HuH-7 (cell line): ENCODE measurements at regions not wholly inside any gene's neighbourhood (a gene's known extent, or its start where the extent isn't known, plus 50 kb on each side); places are given as distances from the start of the nearest gene placed in this dataset.

ENCODE experiments used
- DNase-seq: peaks from one replicate; pipeline ENCODE4 v3.0.0; 2011; ENCODE audit warnings: low spot score

GRCh38 chrX:39440799-39441284, 639.6 kb downstream of the MID1IP1 start:
- DNase-seq: no peak

- no peak for DNase-seq
Measured at GRCh38 chrX:39442332-39442731, 641.1 kb downstream of the MID1IP1 start.

GRCh38 chrX:39443240-39443639, 642.0 kb downstream of the MID1IP1 start:
- no peak for DNase-seq

DNA sequence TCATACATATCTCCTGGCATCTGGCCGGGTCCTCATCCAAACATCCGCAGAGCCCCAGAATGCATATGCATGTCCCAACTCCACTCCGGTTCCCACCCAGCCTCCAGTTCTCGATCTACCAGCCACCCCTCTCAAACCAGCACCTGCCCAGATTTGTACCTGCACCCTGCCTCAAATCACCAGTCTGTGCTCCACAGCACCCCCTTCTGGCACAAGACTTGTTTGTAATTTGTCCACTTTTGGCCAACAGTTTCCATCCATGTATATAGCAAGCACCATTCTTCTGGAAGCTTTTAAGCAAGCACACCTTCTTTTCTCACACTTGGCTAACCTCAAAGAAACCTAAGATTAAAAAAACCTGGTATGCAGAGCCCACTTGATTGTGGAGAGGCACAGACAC, 644.1 kb downstream of the MID1IP1 start:
- DNase-seq: no peak

- no peak for DNase-seq
Measured at GRCh38 chrX:39449352-39449751, 648.1 kb downstream of the MID1IP1 start.

DNA sequence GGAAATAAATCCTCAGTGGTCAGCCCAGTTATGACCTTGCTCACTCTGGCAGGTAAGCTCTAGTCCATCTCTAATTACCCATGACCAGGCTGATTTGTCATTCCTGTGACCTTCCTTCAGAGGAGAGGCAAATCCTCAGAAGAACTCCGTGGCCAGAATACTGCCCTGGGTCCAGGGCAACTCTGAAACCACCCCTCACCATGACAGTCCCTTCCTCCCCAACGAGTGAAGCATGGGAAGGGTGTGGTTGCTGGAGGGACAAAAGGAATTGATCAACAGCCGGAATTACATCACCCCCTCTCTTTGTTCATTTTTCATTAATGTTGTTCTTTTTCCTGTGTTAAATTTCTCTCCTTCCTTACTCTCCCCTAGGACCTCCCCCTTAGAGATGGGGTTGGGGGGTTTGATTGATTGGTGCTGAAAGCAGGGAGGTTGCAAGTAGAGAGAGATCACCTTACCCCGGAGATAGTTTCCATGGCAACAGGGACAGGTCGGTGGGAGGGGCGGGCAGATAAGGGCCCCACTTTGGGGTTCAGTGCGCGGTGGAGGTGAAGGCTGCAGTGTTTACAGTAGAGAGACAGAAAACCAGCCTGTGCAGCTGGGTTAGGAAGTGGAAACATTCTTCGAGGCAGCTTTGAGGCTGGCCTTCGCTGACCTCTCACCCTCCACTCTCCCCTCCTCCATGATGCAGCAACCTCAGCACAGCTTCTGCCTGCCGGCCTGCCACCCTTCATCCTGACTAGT, 647.4 kb downstream of the BCOR start:
- DNase-seq: no peak

- no peak for DNase-seq
Measured at GRCh38 chrX:39451046-39451445, 646.7 kb downstream of the BCOR start.

- DNase-seq: no peak
Measured at GRCh38 chrX:39452401-39452800, 645.4 kb downstream of the BCOR start.

- DNase-seq: no peak
Measured at GRCh38 chrX:39453889-39454621, 643.7 kb downstream of the BCOR start.

GRCh38 chrX:39456894-39457604, 640.7 kb downstream of the BCOR start:
- DNase-seq: no peak

GRCh38 chrX:39458779-39459178, 639.0 kb downstream of the BCOR start:
- DNase-seq: no peak

DNA sequence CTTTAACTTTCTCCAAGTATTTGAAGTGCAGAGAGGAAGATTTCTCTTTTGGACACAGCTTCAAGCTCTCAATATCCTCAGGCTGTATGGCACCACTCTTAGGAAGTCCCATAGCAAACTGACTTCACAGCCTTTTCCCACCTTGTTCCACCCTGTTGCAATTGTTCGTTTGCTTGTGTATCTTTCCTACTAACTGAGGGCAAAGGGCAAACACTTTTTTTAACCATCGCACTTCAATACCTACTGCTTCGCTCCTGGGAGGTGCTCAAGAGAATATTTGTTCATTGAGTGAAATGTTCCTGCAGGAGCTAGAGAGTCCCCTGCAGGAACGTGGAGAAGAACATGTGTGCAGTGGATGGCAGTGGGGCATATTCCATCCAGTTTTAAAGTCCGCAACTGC, 638.6 kb downstream of the BCOR start:
- no peak for DNase-seq

DNA sequence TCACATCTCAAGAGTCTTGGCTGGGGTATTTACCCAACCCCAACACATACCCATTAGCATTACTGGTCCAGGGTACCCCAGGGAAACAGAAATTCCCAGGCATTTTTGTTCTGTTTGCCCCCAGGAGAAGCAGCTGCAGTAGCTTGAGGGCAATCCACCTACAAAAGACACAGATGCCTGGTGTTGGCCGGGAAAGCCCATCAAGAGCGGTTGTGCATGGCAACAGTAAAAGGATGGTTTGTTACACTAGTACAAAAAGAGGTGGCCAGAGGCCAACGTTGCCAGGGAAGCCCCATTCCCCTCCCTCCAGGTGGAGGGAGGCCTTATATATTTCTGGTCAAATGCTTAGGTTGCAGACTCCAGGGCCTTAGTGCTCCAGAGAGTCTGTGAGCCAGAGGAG, 637.8 kb downstream of the BCOR start:
- DNase-seq: no peak

GRCh38 chrX:39460499-39460898, 637.3 kb downstream of the BCOR start:
- DNase-seq: no peak

DNA sequence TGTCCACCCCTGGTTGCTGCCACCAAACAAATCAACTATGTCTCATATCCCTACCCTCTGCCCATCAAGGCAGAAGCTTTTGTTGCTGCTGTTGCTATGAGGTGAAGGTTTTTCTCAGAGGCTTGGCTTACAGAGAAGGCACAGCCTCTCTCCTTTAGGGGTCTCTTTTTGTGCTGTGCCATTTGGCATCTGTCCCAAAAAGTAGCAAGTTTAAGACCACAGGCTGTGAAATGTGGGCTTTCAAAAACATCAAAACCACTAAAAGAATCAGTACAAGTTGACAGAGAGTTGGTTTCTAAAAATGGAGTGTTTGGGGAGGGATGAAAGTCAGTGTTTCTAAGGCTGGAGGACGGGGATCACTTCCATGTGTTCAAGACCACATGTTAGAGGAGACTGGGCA, 634.9 kb downstream of the BCOR start:
- no peak for DNase-seq

DNA sequence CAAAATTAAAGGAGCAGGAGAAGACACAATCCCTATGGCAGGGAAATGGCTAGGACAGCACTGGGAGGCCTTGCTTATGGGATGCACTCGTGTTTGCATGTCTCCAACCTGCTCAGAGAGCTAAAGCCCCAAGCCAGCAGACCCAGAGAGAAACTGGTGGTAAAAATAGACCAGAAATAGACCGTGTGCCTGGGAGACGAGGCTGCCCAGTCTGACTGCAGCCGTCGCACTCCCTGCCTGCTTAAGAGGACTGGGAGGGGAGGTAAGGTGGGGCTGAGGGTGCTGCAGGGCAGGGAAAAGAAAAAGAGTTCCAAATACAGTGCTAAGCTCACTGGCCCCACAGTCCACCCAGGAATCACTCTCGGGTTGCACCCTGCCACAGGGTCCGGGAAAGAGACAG, 633.5 kb downstream of the BCOR start:
- no peak for DNase-seq

- DNase-seq: no peak
Measured at GRCh38 chrX:39465467-39465866, 632.3 kb downstream of the BCOR start.

DNA sequence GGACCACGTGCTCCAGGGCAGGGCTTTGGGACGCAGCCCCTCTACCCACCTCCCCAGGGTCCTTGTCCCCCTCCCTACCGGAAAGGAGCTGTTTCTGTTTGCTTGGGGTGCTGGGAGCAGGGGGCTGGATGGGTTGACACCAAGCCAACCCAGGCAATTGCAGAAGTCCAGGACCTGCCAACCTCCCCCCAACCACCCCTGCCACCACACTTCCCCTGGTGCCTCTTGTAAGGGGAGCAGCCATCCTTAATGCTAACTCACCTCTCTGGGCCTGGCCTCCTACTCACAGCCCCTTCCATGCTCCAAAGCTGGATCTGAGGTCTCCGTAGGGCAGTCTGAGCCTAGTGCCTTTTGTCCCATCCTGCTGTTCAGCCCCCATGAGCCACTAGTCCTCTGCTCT, 631.9 kb downstream of the BCOR start:
- DNase-seq: no peak

DNA sequence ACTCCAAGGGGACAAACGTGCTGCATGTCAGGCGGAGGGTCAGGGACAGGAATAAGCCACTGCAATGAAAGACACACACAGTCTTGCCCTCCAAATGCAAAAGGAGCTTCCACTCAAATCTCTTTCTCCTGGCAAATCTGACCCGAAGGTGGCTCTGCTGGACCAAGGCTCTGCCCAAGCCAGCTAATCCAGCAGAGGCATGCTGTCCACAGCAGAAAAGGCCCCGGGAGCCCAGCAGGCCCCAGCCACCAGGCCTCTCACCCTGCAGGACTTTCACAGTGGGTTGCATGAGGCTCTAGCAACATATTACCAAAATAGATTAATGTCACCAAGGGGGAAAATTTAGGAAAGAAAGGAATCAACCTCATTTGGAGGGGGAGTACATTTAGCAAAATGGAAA, 628.6 kb downstream of the BCOR start:
- no peak for DNase-seq

DNA sequence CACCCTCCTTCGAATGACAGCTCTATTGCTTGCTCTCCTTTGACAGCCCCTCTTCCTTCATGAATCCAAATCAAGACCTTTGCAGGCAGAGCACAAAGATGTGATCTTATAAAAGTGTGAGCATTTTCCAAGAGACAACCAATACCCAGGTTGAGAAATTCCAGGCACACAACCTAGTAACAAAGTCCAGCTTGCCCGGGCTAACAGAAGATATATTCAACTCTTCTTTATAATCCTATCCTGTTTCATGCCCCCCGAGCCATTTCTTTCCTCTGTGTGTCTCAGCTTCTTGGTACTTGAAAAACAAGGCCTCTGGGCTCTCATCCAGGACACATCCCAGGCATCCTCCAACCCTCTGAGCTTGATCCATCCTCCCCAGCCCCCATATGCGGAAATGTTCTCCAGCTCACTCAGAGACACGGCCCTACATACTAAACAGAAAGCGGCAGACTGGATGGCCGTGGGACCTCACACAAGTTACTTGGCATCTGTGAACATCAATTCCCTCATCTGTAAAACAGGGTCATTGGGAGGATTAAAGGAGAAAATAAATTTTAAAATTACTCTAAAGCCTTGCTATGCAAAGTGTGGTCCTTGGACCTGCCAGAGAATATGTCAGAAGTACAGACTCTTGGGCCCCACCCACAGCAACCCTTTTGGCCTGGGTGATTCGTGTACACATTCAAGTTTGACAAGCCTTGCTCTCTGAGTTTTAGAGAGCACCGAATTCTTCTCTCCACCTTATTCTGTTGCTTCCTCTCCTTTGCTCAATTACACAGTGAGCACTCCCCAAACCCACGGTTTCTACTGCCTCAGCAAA, 627.0 kb downstream of the BCOR start:
- no peak for DNase-seq

- no peak for DNase-seq
Measured at GRCh38 chrX:39472161-39472560, 625.6 kb downstream of the BCOR start.

DNA sequence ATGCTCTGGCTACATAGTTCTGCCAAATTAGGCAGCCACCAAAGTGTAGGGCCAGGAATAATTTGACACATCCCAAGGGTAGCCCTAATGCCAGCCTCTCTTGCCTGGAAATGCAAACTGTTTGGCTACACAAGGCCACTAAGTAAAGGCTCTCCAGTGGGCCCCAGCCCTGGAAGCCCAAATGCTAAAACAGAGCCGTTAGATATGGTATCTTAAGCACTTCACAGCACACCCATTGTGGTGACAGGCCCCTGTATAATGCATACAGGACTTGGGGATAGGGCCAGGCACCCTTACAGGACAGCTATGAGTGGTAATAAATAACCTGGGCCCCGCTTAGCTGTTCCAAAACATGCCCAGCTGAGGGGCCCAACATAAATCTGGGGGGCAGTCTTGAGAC, 623.9 kb downstream of the BCOR start:
- DNase-seq: no peak
